ENCODE measurements at regions not wholly inside any gene's neighbourhood (a gene's known extent, or its start where the extent isn't known, plus 50 kb on each side); places are given as distances from the start of the nearest gene placed in this dataset.
"Not testable (repeated sequence)": the region's sequence is repeated elsewhere in the genome, so short reads cannot be mapped to it uniquely, and the experiment has no call there.

GRCh38 chr20:1757072-1757471 lies 99.5 kb upstream of the SIRPG start:
- Mint-ChIP-seq H3K27me3 (peaks cover 36% of the 10 kb centered on the region), H3K9me3 (no peaks in the 10 kb centered on the region), H3K4me1 (no peaks in the 10 kb centered on the region), H3K36me3 (ENCODE audit: low read depth) (no peaks in the 10 kb centered on the region), H3K27ac (no peak overlapping the region), H3K4me3 (no peak overlapping the region)
- intact Hi-C loops (cut with micrococcal nuclease), result no loop called here
- DNase-seq, result no peak

- no peaks in the 10 kb centered on the region for H3K9me3 Mint-ChIP-seq
- H3K27me3 Mint-ChIP-seq, result peaks cover 37% of the 10 kb centered on the region
- intact Hi-C loops (cut with micrococcal nuclease), result no loop called here
- H3K27ac Mint-ChIP-seq, result no peak overlapping the region
- H3K4me1 Mint-ChIP-seq, result no peaks in the 10 kb centered on the region
- DNase-seq, result no peak
- no peaks in the 10 kb centered on the region for H3K36me3 Mint-ChIP-seq (ENCODE audit: low read depth)
- no peak overlapping the region for H3K4me3 Mint-ChIP-seq
Observed at GRCh38 chr20:1754749-1755148, 97.2 kb upstream of the SIRPG start.

- Mint-ChIP-seq H3K4me1 (no peaks in the 10 kb centered on the region), H3K4me3 (no peak overlapping the region)
- intact Hi-C loops (cut with micrococcal nuclease), result no loop called here
Observed at GRCh38 chr20:1754306-1754705, 96.7 kb upstream of the SIRPG start.

GRCh38 chr20:1752045-1752444 lies 94.5 kb upstream of the SIRPG start:
- H3K27ac Mint-ChIP-seq, result no peak overlapping the region
- H3K4me3 Mint-ChIP-seq, result no peak overlapping the region
- H3K27me3 Mint-ChIP-seq, result peaks cover 37% of the 10 kb centered on the region
- H3K4me1 Mint-ChIP-seq, result no peaks in the 10 kb centered on the region
- H3K9me3 Mint-ChIP-seq, result no peaks in the 10 kb centered on the region
- H3K36me3 Mint-ChIP-seq (ENCODE audit: low read depth), result no peaks in the 10 kb centered on the region
- no peak for DNase-seq
- intact Hi-C loops (cut with micrococcal nuclease), result no loop called here

More at GRCh38 chr20:1754306-1754705, 96.7 kb upstream of the SIRPG start:
- H3K27ac Mint-ChIP-seq, result no peak overlapping the region
- DNase-seq, result no peak
- H3K9me3 Mint-ChIP-seq, result no peaks in the 10 kb centered on the region
- H3K36me3 Mint-ChIP-seq (ENCODE audit: low read depth), result no peaks in the 10 kb centered on the region
- peaks cover 35% of the 10 kb centered on the region for H3K27me3 Mint-ChIP-seq

GRCh38 chr20:1748777-1749176 lies 91.2 kb upstream of the SIRPG start:
- Mint-ChIP-seq H3K4me1 (no peaks in the 10 kb centered on the region), H3K27me3 (peaks cover 32% of the 10 kb centered on the region), H3K27ac (no peak overlapping the region), H3K4me3 (no peak overlapping the region), H3K9me3 (no peaks in the 10 kb centered on the region), H3K36me3 (ENCODE audit: low read depth) (no peaks in the 10 kb centered on the region)
- no peak for DNase-seq
- intact Hi-C loops (cut with micrococcal nuclease), result no loop called here

- no peak overlapping the region for H3K4me3 Mint-ChIP-seq
- no peaks in the 10 kb centered on the region for H3K36me3 Mint-ChIP-seq (ENCODE audit: low read depth)
- no peaks in the 10 kb centered on the region for H3K4me1 Mint-ChIP-seq
- DNase-seq, result peak; percentile 15
- intact Hi-C loops (cut with micrococcal nuclease), result no loop called here
- no peaks in the 10 kb centered on the region for H3K9me3 Mint-ChIP-seq
- no peak overlapping the region for H3K27ac Mint-ChIP-seq
- peaks cover 29% of the 10 kb centered on the region for H3K27me3 Mint-ChIP-seq
Observed at GRCh38 chr20:1747953-1748577, 90.5 kb upstream of the SIRPG start.

- H3K36me3 Mint-ChIP-seq (ENCODE audit: low read depth); DNase-seq; H3K4me1 Mint-ChIP-seq; H3K9me3 Mint-ChIP-seq; H3K4me3 Mint-ChIP-seq; H3K27ac Mint-ChIP-seq; intact Hi-C loops (cut with micrococcal nuclease): not testable (repeated sequence)
- peaks cover 21% of the 10 kb centered on the region for H3K27me3 Mint-ChIP-seq
Observed at GRCh38 chr20:1742049-1742434, 84.5 kb upstream of the SIRPG start.

GRCh38 chr20:1741309-1742048 lies 83.9 kb upstream of the SIRPG start:
- DNase-seq, result peak; percentile 48
- no peak overlapping the region for H3K27ac Mint-ChIP-seq
- no peak overlapping the region for H3K4me3 Mint-ChIP-seq
- no peaks in the 10 kb centered on the region for H3K36me3 Mint-ChIP-seq (ENCODE audit: low read depth)
- intact Hi-C loops (cut with micrococcal nuclease), result no loop called here
- peaks cover 2% of the 10 kb centered on the region for H3K4me1 Mint-ChIP-seq
- H3K27me3 Mint-ChIP-seq, result peaks cover 22% of the 10 kb centered on the region
- H3K9me3 Mint-ChIP-seq, result no peaks in the 10 kb centered on the region

- no peak overlapping the region for H3K27ac Mint-ChIP-seq
- no peak overlapping the region for H3K4me3 Mint-ChIP-seq
- no peaks in the 10 kb centered on the region for H3K36me3 Mint-ChIP-seq (ENCODE audit: low read depth)
- H3K4me1 Mint-ChIP-seq, result peaks cover 22% of the 10 kb centered on the region
- intact Hi-C loops (cut with micrococcal nuclease), result no loop called here
- H3K9me3 Mint-ChIP-seq, result no peaks in the 10 kb centered on the region
- no peak for DNase-seq
- H3K27me3 Mint-ChIP-seq, result peaks cover 16% of the 10 kb centered on the region
Observed at GRCh38 chr20:1737134-1737533, 79.6 kb upstream of the SIRPG start.

- Mint-ChIP-seq H3K27me3 (peaks cover 3% of the 10 kb centered on the region), H3K4me3 (no peak overlapping the region)
- intact Hi-C loops (cut with micrococcal nuclease), result no loop called here
Observed at GRCh38 chr20:1735417-1736089, 78.0 kb upstream of the SIRPG start.

GRCh38 chr20:1734269-1734858 lies 76.8 kb upstream of the SIRPG start:
- H3K9me3 Mint-ChIP-seq, result no peaks in the 10 kb centered on the region
- H3K27ac Mint-ChIP-seq, result no peak overlapping the region
- peaks cover 33% of the 10 kb centered on the region for H3K4me1 Mint-ChIP-seq
- intact Hi-C loops (cut with micrococcal nuclease), result loop anchor here (1.0 to 5.0 kb wide), 5 partner anchors 69 to 225 kb away; partner anchors contain the start of gene SIRPD
- peak; percentile 80 for DNase-seq
- H3K27me3 Mint-ChIP-seq, result peaks cover 2% of the 10 kb centered on the region
- H3K36me3 Mint-ChIP-seq (ENCODE audit: low read depth), result no peaks in the 10 kb centered on the region
- no peak overlapping the region for H3K4me3 Mint-ChIP-seq

More at GRCh38 chr20:1735417-1736089, 78.0 kb upstream of the SIRPG start:
- Mint-ChIP-seq H3K4me1 (peaks cover 33% of the 10 kb centered on the region), H3K27ac (no peak overlapping the region), H3K9me3 (no peaks in the 10 kb centered on the region), H3K36me3 (ENCODE audit: low read depth) (no peaks in the 10 kb centered on the region)
- DNase-seq, result no peak

GRCh38 chr20:1731828-1732375 lies 74.3 kb upstream of the SIRPG start:
- DNase-seq, result peak; percentile 77
- Mint-ChIP-seq H3K4me1 (peaks cover 33% of the 10 kb centered on the region), H3K4me3 (peak overlapping the region; percentile 60), H3K27ac (peak overlapping the region; percentile 68)
- not testable (repeated sequence) for H3K9me3 Mint-ChIP-seq; H3K27me3 Mint-ChIP-seq; H3K36me3 Mint-ChIP-seq (ENCODE audit: low read depth)
- intact Hi-C loops (cut with micrococcal nuclease), result loop anchor here (5.0 kb wide), 1 partner anchor 175 kb away; the partner anchor contains the start of gene SIRPD

GRCh38 chr20:1730981-1731711 lies 73.6 kb upstream of the SIRPG start:
- Mint-ChIP-seq H3K4me1 (peaks cover 33% of the 10 kb centered on the region), H3K4me3 (peak overlapping the region; percentile 60), H3K27ac (peak overlapping the region; percentile 68)
- not testable (repeated sequence) for H3K36me3 Mint-ChIP-seq (ENCODE audit: low read depth); H3K27me3 Mint-ChIP-seq; H3K9me3 Mint-ChIP-seq
- peak; percentile 55 for DNase-seq
- intact Hi-C loops (cut with micrococcal nuclease), result loop anchor here (5.0 kb wide), 1 partner anchor 174 kb away; the partner anchor contains the start of gene SIRPD
